B cell (primary cell): ENCODE measurements at regions not wholly inside any gene's neighbourhood (a gene's known extent, or its start where the extent isn't known, plus 50 kb on each side); places are given as distances from the start of the nearest gene placed in this dataset.

Experiments used
- EZH2 ChIP-seq: IDR thresholded peaks from 2 replicates; pipeline ENCODE4 v1.6.1; 2012; ENCODE audit warnings: borderline replicate concordance, low read depth, mild to moderate bottlenecking, moderate library complexity, low read length; ENCODE audit not compliant: insufficient read depth, poor library complexity, severe bottlenecking
- TF ChIP-seq, protein P1 (sequence below): fragments of 200-600 bp; IDR thresholded peaks from one replicate; pipeline ENCODE4 v1.8.0; 2022; ENCODE audit warnings: antibody characterized with exemption, mild to moderate bottlenecking

DNA sequence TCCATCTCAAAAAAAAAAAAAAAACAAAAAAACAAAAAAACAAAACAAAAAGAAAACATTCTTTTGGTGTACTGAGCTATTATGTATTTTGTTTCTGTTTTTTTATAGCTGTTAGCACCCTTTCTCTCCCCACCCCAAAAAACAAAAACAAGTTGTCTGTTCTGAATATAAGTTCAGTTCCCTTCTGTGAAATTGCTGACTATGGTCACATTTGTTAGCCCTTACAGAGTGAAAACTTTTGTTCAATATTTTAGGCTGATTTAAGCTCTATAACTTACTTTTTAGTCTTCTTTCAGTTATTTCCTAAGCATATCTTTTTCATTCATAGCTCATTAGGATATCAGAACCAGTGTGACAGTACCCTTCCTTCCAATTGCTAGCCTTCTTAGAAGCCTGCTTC, 1056.6 kb upstream of the NCAM2 start:
- TF ChIP-seq, protein P1, sequence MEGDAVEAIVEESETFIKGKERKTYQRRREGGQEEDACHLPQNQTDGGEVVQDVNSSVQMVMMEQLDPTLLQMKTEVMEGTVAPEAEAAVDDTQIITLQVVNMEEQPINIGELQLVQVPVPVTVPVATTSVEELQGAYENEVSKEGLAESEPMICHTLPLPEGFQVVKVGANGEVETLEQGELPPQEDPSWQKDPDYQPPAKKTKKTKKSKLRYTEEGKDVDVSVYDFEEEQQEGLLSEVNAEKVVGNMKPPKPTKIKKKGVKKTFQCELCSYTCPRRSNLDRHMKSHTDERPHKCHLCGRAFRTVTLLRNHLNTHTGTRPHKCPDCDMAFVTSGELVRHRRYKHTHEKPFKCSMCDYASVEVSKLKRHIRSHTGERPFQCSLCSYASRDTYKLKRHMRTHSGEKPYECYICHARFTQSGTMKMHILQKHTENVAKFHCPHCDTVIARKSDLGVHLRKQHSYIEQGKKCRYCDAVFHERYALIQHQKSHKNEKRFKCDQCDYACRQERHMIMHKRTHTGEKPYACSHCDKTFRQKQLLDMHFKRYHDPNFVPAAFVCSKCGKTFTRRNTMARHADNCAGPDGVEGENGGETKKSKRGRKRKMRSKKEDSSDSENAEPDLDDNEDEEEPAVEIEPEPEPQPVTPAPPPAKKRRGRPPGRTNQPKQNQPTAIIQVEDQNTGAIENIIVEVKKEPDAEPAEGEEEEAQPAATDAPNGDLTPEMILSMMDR: no peak
- no peak for TF ChIP-seq EZH2
